T-helper 2 cell treated with Interferon-gamma antibody and Interleukin-4, amounts not matched to agents 5 μg/mL and 100 μg/mL, for 36 hours (primary cell): ENCODE measurements at regions not wholly inside any gene's neighbourhood (a gene's known extent, or its start where the extent isn't known, plus 50 kb on each side); places are given as distances from the start of the nearest gene placed in this dataset.

ENCODE experiments used
- DNase-seq: peaks from one replicate; pipeline ENCODE4 v3.0.0; 2021; ENCODE audit warnings: low spot score
- H3K27ac Mint-ChIP-seq: one replicate; pipeline ENCODE4 v1.8.0; 2021; ENCODE audit warnings: mild to moderate bottlenecking, mixed read lengths
- H3K27me3 Mint-ChIP-seq: one replicate; pipeline ENCODE4 v1.8.0; 2021; ENCODE audit warnings: low read depth, mixed read lengths
- H3K36me3 Mint-ChIP-seq: one replicate; pipeline ENCODE4 v1.8.0; 2021; ENCODE audit warnings: low read depth, mixed read lengths
- H3K4me1 Mint-ChIP-seq: one replicate; pipeline ENCODE4 v1.8.0; 2021; ENCODE audit warnings: low read depth, mixed read lengths
- H3K4me3 Mint-ChIP-seq: one replicate; pipeline ENCODE4 v1.8.0; 2022; ENCODE audit warnings: mild to moderate bottlenecking, moderate library complexity, mixed read lengths
- H3K9me3 Mint-ChIP-seq: one replicate; pipeline ENCODE4 v1.8.0; 2021; ENCODE audit warnings: mixed read lengths

- Mint-ChIP-seq H3K4me1 (no peaks in the 10 kb centered on the region), H3K4me3 (no peak overlapping the region), H3K36me3 (no peaks in the 10 kb centered on the region), H3K27me3 (no peaks in the 10 kb centered on the region), H3K27ac (no peak overlapping the region), H3K9me3 (no peaks in the 10 kb centered on the region)
- DNase-seq = no peak
These were observed 89.9 kb upstream of the OR5AK2 start for GRCh38 chr11:56898856-56899255.

- Mint-ChIP-seq H3K9me3 (no peaks in the 10 kb centered on the region), H3K4me3 (no peak overlapping the region), H3K27me3 (no peaks in the 10 kb centered on the region), H3K4me1 (no peaks in the 10 kb centered on the region), H3K27ac (no peak overlapping the region), H3K36me3 (no peaks in the 10 kb centered on the region)
- DNase-seq = no peak
These were observed 98.0 kb upstream of the OR5AK2 start for GRCh38 chr11:56890584-56891305.

- Mint-ChIP-seq H3K9me3 (no peaks in the 10 kb centered on the region), H3K4me1 (no peaks in the 10 kb centered on the region), H3K27me3 (no peaks in the 10 kb centered on the region), H3K27ac (no peak overlapping the region), H3K36me3 (no peaks in the 10 kb centered on the region), H3K4me3 (no peak overlapping the region)
- no peak for DNase-seq
These were observed 98.7 kb upstream of the OR5AK2 start for GRCh38 chr11:56889986-56890385.

- H3K9me3 Mint-ChIP-seq = no peaks in the 10 kb centered on the region
- H3K27me3 Mint-ChIP-seq = no peaks in the 10 kb centered on the region
- H3K27ac Mint-ChIP-seq = no peak overlapping the region
- no peaks in the 10 kb centered on the region for H3K36me3 Mint-ChIP-seq
- H3K4me3 Mint-ChIP-seq = no peak overlapping the region
- H3K4me1 Mint-ChIP-seq = no peaks in the 10 kb centered on the region
- no peak for DNase-seq
These were observed 100.8 kb upstream of the OR5AK2 start for GRCh38 chr11:56887940-56888339.

DNA sequence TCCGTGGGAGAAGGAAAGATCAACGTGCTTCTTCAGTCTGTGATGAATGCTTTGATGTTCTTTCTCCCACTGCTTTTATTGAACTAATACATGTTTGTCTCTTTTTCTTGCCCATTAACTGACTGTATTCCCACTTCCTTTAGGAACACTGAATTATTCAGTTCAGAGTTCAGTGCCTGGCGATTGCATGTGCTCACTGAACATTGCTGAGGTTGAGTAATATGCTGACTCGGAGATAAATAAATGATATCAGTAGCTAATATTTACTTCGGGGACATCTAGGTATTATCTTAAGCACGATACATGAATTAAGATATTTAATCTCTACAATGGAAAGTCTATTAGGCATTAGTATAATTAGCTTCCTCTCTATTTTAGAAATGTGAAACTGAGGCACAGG is 102.3 kb upstream of the OR5AK2 start:
- Mint-ChIP-seq H3K9me3 (no peaks in the 10 kb centered on the region), H3K27ac (no peak overlapping the region), H3K4me3 (no peak overlapping the region), H3K36me3 (no peaks in the 10 kb centered on the region), H3K27me3 (no peaks in the 10 kb centered on the region), H3K4me1 (no peaks in the 10 kb centered on the region)
- no peak for DNase-seq

DNA sequence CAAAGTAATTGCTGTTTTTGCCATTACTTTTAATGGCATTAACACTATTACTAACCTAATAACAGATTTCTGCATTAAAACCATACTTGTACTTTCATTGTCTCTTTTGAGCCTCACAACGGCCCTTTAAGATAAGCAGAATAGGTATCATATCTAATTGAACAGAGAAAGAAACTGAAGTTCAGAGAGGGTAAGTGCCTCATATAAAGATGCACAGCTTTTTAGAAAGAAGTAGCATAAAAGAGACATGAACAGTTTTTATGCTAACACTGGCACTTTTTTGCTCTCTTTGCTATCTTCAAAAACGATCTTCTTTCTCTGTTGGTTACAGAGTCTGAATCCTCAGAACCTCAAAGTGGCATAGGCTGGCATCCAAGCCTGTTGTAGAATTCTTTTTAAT is 102.9 kb upstream of the OR5AK2 start:
- Mint-ChIP-seq H3K4me3 (no peak overlapping the region), H3K36me3 (no peaks in the 10 kb centered on the region), H3K27ac (no peak overlapping the region), H3K9me3 (no peaks in the 10 kb centered on the region), H3K27me3 (no peaks in the 10 kb centered on the region), H3K4me1 (no peaks in the 10 kb centered on the region)
- no peak for DNase-seq

- Mint-ChIP-seq H3K4me3 (no peak overlapping the region), H3K36me3 (no peaks in the 10 kb centered on the region), H3K27me3 (no peaks in the 10 kb centered on the region), H3K9me3 (no peaks in the 10 kb centered on the region), H3K27ac (no peak overlapping the region), H3K4me1 (no peaks in the 10 kb centered on the region)
- DNase-seq = no peak
These were observed 103.5 kb upstream of the OR5AK2 start for GRCh38 chr11:56885177-56885576.

DNA sequence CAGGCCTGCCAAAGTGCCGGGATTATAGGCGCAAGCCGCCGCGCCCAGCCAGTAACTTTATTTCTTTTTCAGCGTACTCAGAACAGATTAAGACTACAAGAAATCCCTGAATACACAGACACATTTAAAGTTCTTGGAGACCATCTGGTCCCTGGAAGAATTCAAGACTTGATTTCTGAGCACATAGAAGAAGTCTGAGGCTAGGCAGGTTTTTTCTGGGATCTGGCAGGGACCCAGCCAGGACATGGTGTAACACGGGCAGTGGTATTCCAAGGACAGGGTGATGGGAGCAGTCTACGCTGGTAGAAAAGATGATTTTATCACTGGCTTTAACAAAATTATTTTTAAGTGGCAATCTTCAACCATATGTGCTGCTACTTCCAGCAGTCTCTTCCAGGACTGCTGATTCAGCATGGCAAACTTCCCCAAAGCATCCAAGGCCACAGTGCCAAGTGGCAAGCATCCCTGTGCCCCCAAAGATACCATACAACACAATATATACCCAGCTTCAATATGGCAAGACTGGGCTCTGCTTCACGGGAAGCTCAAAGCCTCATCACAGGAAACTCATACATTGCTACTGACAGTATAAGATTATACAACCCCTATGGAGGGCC is 105.2 kb upstream of the OR5AK2 start:
- no peaks in the 10 kb centered on the region for H3K4me1 Mint-ChIP-seq
- H3K36me3 Mint-ChIP-seq = no peaks in the 10 kb centered on the region
- no peaks in the 10 kb centered on the region for H3K27me3 Mint-ChIP-seq
- DNase-seq = no peak
- H3K27ac Mint-ChIP-seq = no peak overlapping the region
- H3K4me3 Mint-ChIP-seq = no peak overlapping the region
- no peaks in the 10 kb centered on the region for H3K9me3 Mint-ChIP-seq

DNA sequence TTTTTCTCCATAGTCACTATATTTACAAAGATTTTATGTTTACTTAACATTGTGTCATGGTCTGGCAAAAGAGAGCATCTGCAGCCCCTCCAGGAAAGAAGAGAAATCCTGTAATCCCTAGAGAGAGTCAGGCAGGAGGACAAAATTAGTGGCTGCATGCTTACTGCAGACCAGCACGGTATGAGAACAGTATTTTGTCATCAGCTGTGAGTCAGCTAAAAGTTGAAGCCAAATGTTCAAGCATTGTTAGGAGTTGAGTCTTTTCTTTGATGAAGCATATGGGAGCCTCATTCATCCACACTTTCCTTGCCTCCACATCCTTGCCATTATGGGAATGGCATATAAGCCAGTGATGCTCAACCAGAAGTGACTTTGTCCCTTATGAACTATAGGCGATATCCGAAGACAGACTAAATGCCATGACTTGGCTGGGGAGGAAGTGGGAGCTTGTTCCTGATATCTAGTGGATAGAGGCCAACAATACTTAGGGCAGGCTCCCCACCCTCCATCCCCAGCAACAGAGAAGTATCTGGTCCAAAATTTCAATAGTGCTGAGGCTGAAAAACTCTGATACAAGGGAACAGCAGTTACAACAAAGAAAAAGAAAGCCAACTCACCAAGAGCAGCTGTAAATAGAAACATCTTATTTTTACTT is 112.0 kb upstream of the OR5AK2 start:
- no peaks in the 10 kb centered on the region for H3K4me1 Mint-ChIP-seq
- no peak for DNase-seq
- H3K4me3 Mint-ChIP-seq = no peak overlapping the region
- H3K27me3 Mint-ChIP-seq = no peaks in the 10 kb centered on the region
- no peak overlapping the region for H3K27ac Mint-ChIP-seq
- no peaks in the 10 kb centered on the region for H3K36me3 Mint-ChIP-seq
- H3K9me3 Mint-ChIP-seq = peaks cover 3% of the 10 kb centered on the region

- Mint-ChIP-seq H3K27ac (no peak overlapping the region), H3K27me3 (no peaks in the 10 kb centered on the region), H3K36me3 (no peaks in the 10 kb centered on the region), H3K9me3 (no peaks in the 10 kb centered on the region), H3K4me3 (no peak overlapping the region), H3K4me1 (no peaks in the 10 kb centered on the region)
- no peak for DNase-seq
These were observed 106.7 kb upstream of the OR9G4 start for GRCh38 chr11:56855217-56855616.

DNA sequence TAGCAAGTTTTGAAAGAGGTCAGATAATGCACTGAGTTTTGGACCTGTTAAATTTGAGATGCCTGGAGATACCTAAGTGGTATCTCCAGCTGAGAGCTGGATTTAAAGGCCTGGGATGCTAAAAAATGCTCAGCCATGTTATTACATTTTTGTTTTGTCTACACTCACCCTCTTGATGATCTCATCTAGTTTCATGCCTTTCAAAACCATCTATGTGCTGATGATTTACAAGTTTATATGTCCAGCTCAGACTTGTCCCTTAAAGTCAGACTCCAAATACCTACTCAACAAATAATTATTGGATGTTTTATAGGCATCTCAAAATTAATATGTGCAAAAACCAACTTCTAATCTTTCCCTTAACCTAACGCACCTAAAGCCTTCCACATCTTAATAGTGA is 103.6 kb upstream of the OR9G4 start:
- no peak overlapping the region for H3K4me3 Mint-ChIP-seq
- no peaks in the 10 kb centered on the region for H3K9me3 Mint-ChIP-seq
- no peaks in the 10 kb centered on the region for H3K27me3 Mint-ChIP-seq
- no peak for DNase-seq
- H3K36me3 Mint-ChIP-seq = no peaks in the 10 kb centered on the region
- H3K27ac Mint-ChIP-seq = no peak overlapping the region
- H3K4me1 Mint-ChIP-seq = no peaks in the 10 kb centered on the region

DNA sequence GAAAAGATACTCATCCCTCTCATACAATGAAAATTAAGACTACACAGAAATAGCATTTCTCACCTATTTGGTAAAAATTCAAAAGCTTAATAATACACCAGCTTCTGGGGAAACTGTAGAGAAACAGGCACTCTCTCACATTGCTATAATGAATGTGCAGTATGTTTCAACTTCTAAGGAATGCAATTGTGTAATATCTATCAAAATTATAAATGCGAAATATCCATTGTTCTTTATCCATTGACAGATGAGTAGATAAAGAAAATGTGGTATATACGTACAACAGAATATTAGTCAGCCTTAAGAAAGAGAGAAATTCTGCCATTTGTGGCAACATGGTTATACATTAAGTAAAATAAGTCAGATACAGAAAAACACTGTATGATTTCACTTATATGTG is 101.4 kb upstream of the OR9G4 start:
- H3K36me3 Mint-ChIP-seq = no peaks in the 10 kb centered on the region

DNA sequence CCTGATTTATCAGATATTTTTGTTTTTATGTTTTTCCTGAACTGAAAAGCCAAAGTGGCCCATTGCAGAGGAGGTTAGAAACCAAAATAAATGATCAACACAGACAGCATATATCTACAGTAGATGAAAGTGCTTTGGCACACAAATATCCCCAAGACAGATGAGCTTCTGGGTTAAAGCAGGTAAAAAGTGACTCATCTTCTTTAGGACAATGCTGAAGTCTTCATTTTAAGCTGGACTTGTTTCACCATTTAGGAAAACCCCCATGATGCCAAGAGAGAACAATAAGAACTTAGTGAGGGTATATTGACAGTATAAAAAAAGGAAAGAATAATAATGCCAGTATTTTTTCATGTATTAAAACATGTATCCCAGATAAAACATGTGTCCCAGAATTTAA is 100.8 kb upstream of the OR9G4 start:
- H3K4me3 Mint-ChIP-seq = no peak overlapping the region
- no peaks in the 10 kb centered on the region for H3K9me3 Mint-ChIP-seq
- no peak for DNase-seq
- H3K27me3 Mint-ChIP-seq = no peaks in the 10 kb centered on the region
- H3K36me3 Mint-ChIP-seq = no peaks in the 10 kb centered on the region
- H3K27ac Mint-ChIP-seq = no peak overlapping the region
- no peaks in the 10 kb centered on the region for H3K4me1 Mint-ChIP-seq

More for the DNA sequence above, 101.4 kb upstream of the OR9G4 start:
- Mint-ChIP-seq H3K9me3 (no peaks in the 10 kb centered on the region), H3K27me3 (no peaks in the 10 kb centered on the region), H3K4me1 (no peaks in the 10 kb centered on the region), H3K4me3 (no peak overlapping the region), H3K27ac (no peak overlapping the region)
- no peak for DNase-seq

GRCh38 chr11:56848141-56848809 is 99.8 kb upstream of the OR9G4 start:
- Mint-ChIP-seq H3K36me3 (no peaks in the 10 kb centered on the region), H3K9me3 (no peaks in the 10 kb centered on the region), H3K27me3 (no peaks in the 10 kb centered on the region), H3K27ac (no peak overlapping the region), H3K4me3 (no peak overlapping the region), H3K4me1 (no peaks in the 10 kb centered on the region)
- DNase-seq = no peak
